Tibial nerve (tissue), 4 donors: ENCODE measurements at regions not wholly inside any gene's neighbourhood (a gene's known extent, or its start where the extent isn't known, plus 50 kb on each side); places are given as distances from the start of the nearest gene placed in this dataset.

Experiments
- DNase-seq, 2 donors: peaks; one replicate each; pipeline ENCODE4 v3.0.0-alpha.2; 2019; ENCODE audit warnings: low spot score in 2 of 2
- H3K27ac ChIP-seq, 4 donors: fragments of 200-600 bp; sonication (generic) in 3 of 4; one replicate each; pipeline ENCODE4 v1.5.1; 2017 to 2019; ENCODE audit warnings: mild to moderate bottlenecking in 1 of 4
- H3K27me3 ChIP-seq, 2 donors: fragments of 200-600 bp; sonication (generic) in 1 of 2; one replicate each; pipeline versions ENCODE4 v1.5.1 to v1.6.0; 2017 to 2019
- H3K36me3 ChIP-seq, 3 donors: fragments of 200-600 bp; sonication (generic); one replicate each; pipeline ENCODE4 v1.5.1; 2018 to 2019
- H3K4me1 ChIP-seq, 4 donors: fragments of 200-600 bp; sonication (generic) in 3 of 4; one replicate each; pipeline ENCODE4 v1.5.1; 2017 to 2019
- H3K4me3 ChIP-seq, 4 donors: fragments of 200-600 bp; sonication (generic) in 3 of 4; one replicate each; pipeline ENCODE4 v1.5.1; 2017 to 2019; ENCODE audit warnings: mild to moderate bottlenecking in 1 of 4, moderate library complexity in 1 of 4
- H3K9me3 ChIP-seq, 4 donors: fragments of 200-600 bp; sonication (generic) in 3 of 4; one replicate each; pipeline ENCODE4 v1.5.1; 2017 to 2019
- EP300 ChIP-seq, 2 donors: sonication (generic); formaldehyde crosslinking; IDR thresholded peaks; one replicate each; pipeline ENCODE4 v1.6.1; 2017; ENCODE audit warnings: antibody characterized with exemption in 2 of 2, mild to moderate bottlenecking in 1 of 2
- POLR2A ChIP-seq, 2 donors: fragments of 450-650 bp; IDR thresholded peaks; one replicate each; pipeline ENCODE4 v1.6.1; 2017; ENCODE audit warnings: antibody characterized with exemption in 2 of 2, mild to moderate bottlenecking in 2 of 2, moderate library complexity in 2 of 2
- WGBS, 2 donors: methylation state at CpG; one replicate each; pipeline ENCODE4 v1.1.5; 2018; 5-methylcytosine and 5-hydroxymethylcytosine counted together
- TF ChIP-seq, protein P1 (sequence below), 5 experiments: fragments of 200-600 bp in 3 of 5; fragments of 450-650 bp in 2 of 5; sonication (generic) in 3 of 5; IDR thresholded peaks; one replicate each; pipeline ENCODE4 v1.5.1; 2016 to 2019; ENCODE audit warnings: antibody characterized with exemption in 5 of 5, mild to moderate bottlenecking in 3 of 5, moderate library complexity in 2 of 5

- TF ChIP-seq EP300 (IDR thresholded peaks at IDR 0.05) (no peak), POLR2A (IDR thresholded peaks at IDR 0.05) (no peak)
- TF ChIP-seq, protein P1, sequence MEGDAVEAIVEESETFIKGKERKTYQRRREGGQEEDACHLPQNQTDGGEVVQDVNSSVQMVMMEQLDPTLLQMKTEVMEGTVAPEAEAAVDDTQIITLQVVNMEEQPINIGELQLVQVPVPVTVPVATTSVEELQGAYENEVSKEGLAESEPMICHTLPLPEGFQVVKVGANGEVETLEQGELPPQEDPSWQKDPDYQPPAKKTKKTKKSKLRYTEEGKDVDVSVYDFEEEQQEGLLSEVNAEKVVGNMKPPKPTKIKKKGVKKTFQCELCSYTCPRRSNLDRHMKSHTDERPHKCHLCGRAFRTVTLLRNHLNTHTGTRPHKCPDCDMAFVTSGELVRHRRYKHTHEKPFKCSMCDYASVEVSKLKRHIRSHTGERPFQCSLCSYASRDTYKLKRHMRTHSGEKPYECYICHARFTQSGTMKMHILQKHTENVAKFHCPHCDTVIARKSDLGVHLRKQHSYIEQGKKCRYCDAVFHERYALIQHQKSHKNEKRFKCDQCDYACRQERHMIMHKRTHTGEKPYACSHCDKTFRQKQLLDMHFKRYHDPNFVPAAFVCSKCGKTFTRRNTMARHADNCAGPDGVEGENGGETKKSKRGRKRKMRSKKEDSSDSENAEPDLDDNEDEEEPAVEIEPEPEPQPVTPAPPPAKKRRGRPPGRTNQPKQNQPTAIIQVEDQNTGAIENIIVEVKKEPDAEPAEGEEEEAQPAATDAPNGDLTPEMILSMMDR (IDR thresholded peaks at IDR 0.05): no peak
- Histone ChIP-seq H3K4me3 (no peak overlapping the region), H3K9me3 (no peaks in the 10 kb centered on the region), H3K27ac (no peak overlapping the region), H3K36me3 (no peaks in the 10 kb centered on the region), H3K27me3 (no peaks in the 10 kb centered on the region), H3K4me1 (no peaks in the 10 kb centered on the region)
- WGBS, 2 donors: 84 to 92% methylated on average over 1 of the region's 1 CpG
- no peak for DNase-seq
Measured at GRCh38 chr2:18200771-18201170, 322.3 kb downstream of the KCNS3 start.

GRCh38 chr2:18198677-18199076, 320.2 kb downstream of the KCNS3 start:
- no peaks in the 10 kb centered on the region for H3K27me3 ChIP-seq
- H3K36me3 ChIP-seq: no peaks in the 10 kb centered on the region
- H3K27ac ChIP-seq: no peak overlapping the region
- DNase-seq: no peak
- TF ChIP-seq POLR2A (IDR thresholded peaks at IDR 0.05) (no peak), EP300 (IDR thresholded peaks at IDR 0.05) (no peak)
- TF ChIP-seq, protein P1 (IDR thresholded peaks at IDR 0.05): no peak
- H3K4me1 ChIP-seq: no peaks in the 10 kb centered on the region
- H3K9me3 ChIP-seq: no peaks in the 10 kb centered on the region
- no peak overlapping the region for H3K4me3 ChIP-seq
- WGBS, 2 donors: 75 to 85% methylated on average over 2 of the region's 2 CpGs

DNA sequence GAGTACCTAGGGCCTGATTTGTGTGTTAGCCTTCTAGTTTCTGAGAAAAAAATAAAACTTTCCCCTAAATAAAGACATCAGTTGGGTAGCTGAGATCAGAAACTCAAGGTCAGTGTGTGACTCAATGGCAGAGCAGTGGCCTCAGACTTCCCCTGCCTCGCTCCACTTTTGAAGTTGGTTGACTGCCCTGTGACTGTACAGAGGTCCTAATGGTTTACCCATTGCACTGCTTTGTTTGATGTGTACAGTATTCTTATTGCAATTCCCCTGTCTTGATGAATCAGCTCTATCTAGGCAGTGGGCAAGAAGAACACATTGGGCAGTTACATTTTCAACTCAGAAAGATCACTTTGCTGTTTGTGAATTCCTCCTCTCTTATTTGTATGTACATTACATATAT, 315.7 kb downstream of the KCNS3 start:
- DNase-seq: no peak
- H3K27ac ChIP-seq: no peak overlapping the region
- no peaks in the 10 kb centered on the region for H3K4me1 ChIP-seq
- H3K36me3 ChIP-seq: no peaks in the 10 kb centered on the region
- H3K4me3 ChIP-seq: no peak overlapping the region
- TF ChIP-seq, protein P1 (IDR thresholded peaks at IDR 0.05): no peak
- no peak for TF ChIP-seq POLR2A (IDR thresholded peaks at IDR 0.05)
- no peak for TF ChIP-seq EP300 (IDR thresholded peaks at IDR 0.05)
- WGBS, 2 donors: 79 to 89% methylated on average over 1 of the region's 1 CpG
- H3K27me3 ChIP-seq: no peaks in the 10 kb centered on the region
- H3K9me3 ChIP-seq: no peaks in the 10 kb centered on the region

DNA sequence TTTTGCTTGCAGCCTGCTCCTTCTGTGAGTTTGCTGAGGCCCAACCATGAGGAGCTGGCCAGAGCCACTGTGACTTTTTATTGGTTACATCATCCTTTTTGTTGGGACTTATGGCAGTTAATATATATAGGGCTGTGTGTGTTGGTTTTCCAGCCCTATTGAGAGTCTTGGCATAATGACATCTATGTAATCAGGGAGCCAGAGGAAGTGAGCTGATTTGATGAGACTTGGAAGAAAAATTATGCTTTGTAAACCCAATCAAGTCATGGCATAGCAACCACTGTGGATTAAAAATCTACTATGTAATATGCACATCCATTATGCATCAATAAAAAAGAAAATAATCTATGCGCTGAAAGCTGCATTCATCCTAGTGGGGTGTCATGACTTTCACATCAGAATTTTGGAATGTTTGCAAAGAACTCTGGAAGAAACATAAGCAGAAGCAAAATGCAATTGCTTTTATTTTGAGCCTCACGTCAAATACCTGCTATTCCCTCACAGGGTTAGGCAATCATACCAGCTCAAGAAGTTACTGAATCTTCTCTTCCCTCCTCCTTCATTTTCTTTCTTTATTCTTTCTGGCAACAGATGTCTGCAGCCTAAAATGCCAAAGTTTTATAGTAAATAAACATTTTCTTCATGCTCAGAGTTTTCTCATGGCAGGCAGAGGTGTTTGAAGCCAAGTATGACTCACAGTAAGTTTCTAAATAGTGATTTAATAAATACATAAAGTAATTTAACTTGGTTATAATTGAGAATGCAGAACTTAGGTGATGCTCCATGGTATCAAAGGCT, 308.5 kb downstream of the KCNS3 start:
- WGBS, 2 donors: 26 to 30% methylated on average over 2 of the region's 2 CpGs
- Histone ChIP-seq H3K36me3 (no peaks in the 10 kb centered on the region), H3K27ac (no peak overlapping the region), H3K27me3 (no peaks in the 10 kb centered on the region), H3K9me3 (no peaks in the 10 kb centered on the region), H3K4me3 (no peak overlapping the region), H3K4me1 (no peaks in the 10 kb centered on the region)
- TF ChIP-seq EP300 (IDR thresholded peaks at IDR 0.05): no peak
- DNase-seq: no peak

DNA sequence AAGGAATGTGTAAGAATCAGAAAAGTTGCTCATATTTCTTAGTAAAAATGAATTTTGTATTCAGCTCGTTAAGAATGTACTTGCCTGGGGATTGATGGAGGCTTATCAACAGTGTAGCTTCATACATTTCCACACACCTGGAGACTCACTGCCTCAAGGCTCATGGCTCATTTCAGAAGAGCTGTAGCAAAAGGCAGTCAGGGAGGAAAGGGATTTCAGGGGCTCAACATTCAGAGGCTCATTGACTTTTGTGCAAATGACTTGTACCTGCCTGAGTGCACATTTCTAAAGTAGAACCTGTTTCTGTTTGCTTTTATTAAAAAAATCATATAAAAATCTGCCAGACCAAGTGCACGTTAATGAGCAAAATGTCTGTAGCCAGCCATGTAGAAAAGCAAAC, 304.4 kb downstream of the KCNS3 start:
- Histone ChIP-seq H3K4me3 (no peak overlapping the region), H3K9me3 (no peaks in the 10 kb centered on the region), H3K4me1 (no peaks in the 10 kb centered on the region), H3K36me3 (no peaks in the 10 kb centered on the region), H3K27me3 (no peaks in the 10 kb centered on the region), H3K27ac (no peak overlapping the region)
- no peak for DNase-seq
- WGBS, 2 donors: 78 to 87% methylated on average over 2 of the region's 2 CpGs
- TF ChIP-seq POLR2A (IDR thresholded peaks at IDR 0.05) (no peak), EP300 (IDR thresholded peaks at IDR 0.05) (no peak)
- TF ChIP-seq, protein P1 (IDR thresholded peaks at IDR 0.05): no peak
